D721Med (cell line): ENCODE measurements at regions not wholly inside any gene's neighbourhood (a gene's known extent, or its start where the extent isn't known, plus 50 kb on each side); places are given as distances from the start of the nearest gene placed in this dataset.

Experiments used
- DNase-seq: peaks from one replicate; pipeline ENCODE4 v3.0.0; 2011; ENCODE audit warnings: low spot score; ENCODE audit not compliant: insufficient read length
- FAIRE-seq: peaks from 2 replicates; lab custom pipeline; 2011; peaks lifted over from hg19 to GRCh38; lab: Jason Lieb, UNC
- CTCF ChIP-seq: IDR thresholded peaks from 2 replicates; pipeline ENCODE4 v1.5.1; 2012; ENCODE audit warnings: mild to moderate bottlenecking, control low read depth; ENCODE audit not compliant: insufficient read depth; ENCODE audit errors: missing control alignments

GRCh38 chr4:117621673-117622072 lies 412.6 kb upstream of the NDST3 start:
- TF ChIP-seq CTCF = no peak
- no peak for DNase-seq
- no peak for FAIRE-seq

- no peak for TF ChIP-seq CTCF
- no peak for FAIRE-seq
- DNase-seq = no peak
Measured at GRCh38 chr4:117623326-117623725, 411.0 kb upstream of the NDST3 start.

GRCh38 chr4:117626664-117627063 lies 407.6 kb upstream of the NDST3 start:
- FAIRE-seq = no peak
- no peak for DNase-seq
- TF ChIP-seq CTCF = no peak

- FAIRE-seq = no peak
- DNase-seq = no peak
- TF ChIP-seq CTCF = no peak
Measured at GRCh38 chr4:117634716-117635115, 399.6 kb upstream of the NDST3 start.

- FAIRE-seq = no peak
- DNase-seq = no peak
- TF ChIP-seq CTCF = no peak
Measured at GRCh38 chr4:117637347-117637746, 396.9 kb upstream of the NDST3 start.

GRCh38 chr4:117640836-117641235 lies 393.4 kb upstream of the NDST3 start:
- no peak for TF ChIP-seq CTCF
- FAIRE-seq = no peak

GRCh38 chr4:117641519-117641918 lies 392.8 kb upstream of the NDST3 start:
- TF ChIP-seq CTCF = no peak
- DNase-seq (no peak), FAIRE-seq (no peak)

More at GRCh38 chr4:117640836-117641235, 393.4 kb upstream of the NDST3 start:
- DNase-seq = no peak
